Stimulated activated naive CD8-positive, alpha-beta T cell treated with anti-CD3 and anti-CD28 coated beads, Interleukin-15, amount 100 ng/mL, for 72 hours (primary cell): ENCODE measurements at regions not wholly inside any gene's neighbourhood (a gene's known extent, or its start where the extent isn't known, plus 50 kb on each side); places are given as distances from the start of the nearest gene placed in this dataset.

ENCODE experiments used
- ATAC-seq: fragments of 150-1000 bp; cut with Tn5 transposase; 2 replicates; pipeline ENCODE4 v1.10.0; 2021; ENCODE audit warnings: mild to moderate bottlenecking, moderate library complexity
- DNase-seq, 2 donors: peaks; one replicate each; pipeline ENCODE4 v3.0.0; 2021 to 2022
- H3K27ac Mint-ChIP-seq, 2 donors: one replicate each; pipeline ENCODE4 v1.8.0; 2022; ENCODE audit warnings: mild to moderate bottlenecking in 2 of 2, mixed read lengths in 2 of 2, moderate library complexity in 2 of 2
- H3K27me3 Mint-ChIP-seq: one replicate; pipeline ENCODE4 v1.8.0; 2022; ENCODE audit warnings: mixed read lengths
- H3K4me1 Mint-ChIP-seq: one replicate; pipeline ENCODE4 v1.8.0; 2022; ENCODE audit warnings: mild to moderate bottlenecking, mixed read lengths
- H3K4me3 Mint-ChIP-seq, 2 donors: one replicate each; pipeline ENCODE4 v1.8.0; 2022; ENCODE audit warnings: mild to moderate bottlenecking in 2 of 2, mixed read lengths in 2 of 2, moderate library complexity in 1 of 2
- H3K9me3 Mint-ChIP-seq, 2 donors: one replicate each; pipeline ENCODE4 v1.8.0; 2022; ENCODE audit warnings: mixed read lengths in 2 of 2

GRCh38 chr5:122259995-122260394 is 52.0 kb upstream of the SNCAIP start:
- ATAC-seq = no peak
- no peak for DNase-seq
- no peak overlapping the region for H3K27ac Mint-ChIP-seq
- H3K27me3 Mint-ChIP-seq = no peaks in the 10 kb centered on the region
- no peak overlapping the region for H3K4me3 Mint-ChIP-seq
- peaks cover 6 to 29% of the 10 kb centered on the region in 2 donors for H3K9me3 Mint-ChIP-seq
- H3K4me1 Mint-ChIP-seq = no peaks in the 10 kb centered on the region

DNA sequence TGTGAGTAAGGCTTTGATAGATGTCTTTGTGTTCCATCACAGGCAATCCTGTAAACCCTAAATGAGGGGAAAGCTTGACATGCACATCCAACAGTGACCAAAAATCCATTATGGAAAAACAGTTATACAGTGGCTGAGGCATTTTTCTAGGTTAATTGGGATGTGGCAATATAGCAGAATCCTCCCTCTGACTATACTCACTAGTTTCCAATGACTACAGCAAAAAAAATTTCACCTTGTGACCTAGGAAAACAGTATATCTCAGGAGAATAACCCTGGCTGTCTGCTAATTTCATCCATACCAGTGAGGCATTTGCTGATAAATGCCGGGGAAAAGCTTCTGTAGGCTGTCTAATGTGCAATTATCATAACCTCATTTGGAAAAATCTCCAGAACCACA is 49.9 kb upstream of the SNCAIP start:
- peaks cover 9 to 11% of the 10 kb centered on the region in 2 donors for H3K9me3 Mint-ChIP-seq
- H3K4me1 Mint-ChIP-seq = no peaks in the 10 kb centered on the region
- ATAC-seq (no peak), DNase-seq (no peak)
- no peak overlapping the region for H3K4me3 Mint-ChIP-seq
- H3K27me3 Mint-ChIP-seq = no peaks in the 10 kb centered on the region
- no peak overlapping the region for H3K27ac Mint-ChIP-seq
